K562 (cell line): ENCODE measurements at regions not wholly inside any gene's neighbourhood (a gene's known extent, or its start where the extent isn't known, plus 50 kb on each side); places are given as distances from the start of the nearest gene placed in this dataset.

ENCODE experiments used
- CREB5 ChIP-seq: fragments of 250-450 bp; sonication (Bioruptor Pico); IDR thresholded peaks from 2 replicates; pipeline ENCODE4 v1.5.0; 2020; ENCODE audit warnings: mild to moderate bottlenecking
- JUND ChIP-seq, 2 experiments: IDR thresholded peaks; 2 replicates in 1 of 2; 3 replicates in 1 of 2; pipeline ENCODE4 v1.6.1; 2011; ENCODE audit warnings: borderline replicate concordance in 2 of 2, low read depth in 2 of 2, low read length in 2 of 2, improper control_type of control experiment in 1 of 2, missing biosample characterization in 1 of 2, missing genetic modification characterization in 1 of 2, missing genetic modification reagents in 1 of 2
- MED1 ChIP-seq: sonication (generic); formaldehyde crosslinking; IDR thresholded peaks from 2 replicates; pipeline ENCODE4 v1.8.1; 2023; ENCODE audit warnings: missing genetic modification reagents, borderline replicate concordance
- NR2C2 ChIP-seq, 2 experiments: fragments of 200-800 bp in 1 of 2; sonication (Bioruptor generic) in 1 of 2; sonication (generic) in 1 of 2; formaldehyde crosslinking in 1 of 2; IDR thresholded peaks; 2 replicates each; pipeline versions ENCODE4 v1.6.1 to v1.8.0; 2016 to 2022; ENCODE audit warnings: mild to moderate bottlenecking in 1 of 2, missing compliant biosample characterization in 1 of 2, missing genetic modification characterization in 1 of 2, missing genetic modification reagents in 1 of 2
- RREB1 ChIP-seq: fragments of 250-450 bp; sonication (Bioruptor Pico); IDR thresholded peaks from 2 replicates; pipeline ENCODE4 v1.4.0; 2020
- SRF ChIP-seq, 2 experiments: fragments of 250-450, 450-650 bp in 1 of 2; sonication (Bioruptor Pico) in 1 of 2; sonication (generic) in 1 of 2; formaldehyde crosslinking; IDR thresholded peaks; 2 replicates each; pipeline versions ENCODE4 v1.5.0 to v1.5.1; 2020 to 2022; ENCODE audit warnings: mild to moderate bottlenecking in 1 of 2, missing genetic modification reagents in 1 of 2
- THAP12 ChIP-seq: fragments of 250-450 bp; sonication (Bioruptor Pico); IDR thresholded peaks from 2 replicates; pipeline ENCODE4 v1.9.0; 2021; ENCODE audit warnings: mild to moderate bottlenecking, inconsistent platforms
- ZNF175 ChIP-seq: fragments of 200-800 bp; sonication (Bioruptor generic); IDR thresholded peaks from 2 replicates; pipeline ENCODE4 v1.6.1; 2016; ENCODE audit warnings: low read depth, mild to moderate bottlenecking, missing genetic modification characterization, missing compliant biosample characterization

GRCh38 chr6:82006027-82006738 is 241.4 kb downstream of the IBTK start:
- TF ChIP-seq ZNF175 (CRISPR knock-in tag) (no peak), RREB1 (CRISPR knock-in tag) (no peak), JUND (IDR thresholded peaks at IDR 0.05; ENCODE audit: borderline replicate concordance, low read depth, low read length) (no peak), JUND (tag; IDR thresholded peaks at IDR 0.05; ENCODE audit: borderline replicate concordance, low read depth, low read length) (no peak), NR2C2 (CRISPR knock-in tag; IDR thresholded peaks at IDR 0.05) (no peak), NR2C2 (tag; IDR thresholded peaks at IDR 0.05) (no peak), THAP12 (CRISPR knock-in tag) (no peak), CREB5 (CRISPR knock-in tag) (no peak), SRF (CRISPR knock-in tag; IDR thresholded peaks at IDR 0.05) (no peak), MED1 (no peak)
